ENCODE measurements at regions not wholly inside any gene's neighbourhood (a gene's known extent, or its start where the extent isn't known, plus 50 kb on each side); places are given as distances from the start of the nearest gene placed in this dataset.

GRCh38 chr4:149923736-149924135 lies 108.1 kb upstream of the IQCM start:
- TF ChIP-seq CTCF (IDR thresholded peaks at IDR 0.05) (peak; percentile 47), REST (IDR thresholded peaks at IDR 0.05; ENCODE audit: insufficient read depth in 1 of 2, low read depth in 2 of 2, low read length in 1 of 2) (no peak), SIN3A (IDR thresholded peaks at IDR 0.05; ENCODE audit: borderline replicate concordance, insufficient read depth, low read depth, low read length) (no peak)

All from Panc1 (cell line).